Liver (tissue), 8 donors: ENCODE measurements at regions not wholly inside any gene's neighbourhood (a gene's known extent, or its start where the extent isn't known, plus 50 kb on each side); places are given as distances from the start of the nearest gene placed in this dataset.

ENCODE experiments used
- DNase-seq: peaks from one replicate; pipeline ENCODE4 v3.0.0-alpha.2; 2017; ENCODE audit warnings: low spot score
- H3K27ac ChIP-seq, 2 donors: one replicate each; pipeline ENCODE4 v1.7.0; 2013; ENCODE audit warnings: inconsistent platforms in 2 of 2, low read length in 2 of 2, control low read depth in 1 of 2, low read depth in 1 of 2, mild to moderate bottlenecking in 1 of 2
- H3K27me3 ChIP-seq, 4 donors: one replicate each; pipeline versions ENCODE4 v1.6.1 to v1.7.0; 2013; ENCODE audit warnings: low read length in 3 of 4, inconsistent platforms in 1 of 4, mild to moderate bottlenecking in 1 of 4, moderate library complexity in 1 of 4; ENCODE audit not compliant: control insufficient read depth in 4 of 4, insufficient read depth in 4 of 4
- H3K36me3 ChIP-seq, 4 donors: one replicate each; pipeline versions ENCODE4 v1.6.1 to v1.7.0; 2013; ENCODE audit warnings: low read length in 3 of 4, mild to moderate bottlenecking in 3 of 4, low read depth in 1 of 4, moderate library complexity in 1 of 4; ENCODE audit not compliant: control insufficient read depth in 4 of 4, insufficient read depth in 3 of 4
- H3K4me1 ChIP-seq, 4 donors: one replicate each; pipeline versions ENCODE4 v1.6.1 to v1.7.0; 2013; ENCODE audit warnings: low read length in 3 of 4, mild to moderate bottlenecking in 3 of 4, moderate library complexity in 1 of 4; ENCODE audit not compliant: control insufficient read depth in 4 of 4, insufficient read depth in 4 of 4
- H3K4me3 ChIP-seq, 3 donors: one replicate each; pipeline versions ENCODE4 v1.6.1 to v1.7.0; 2013; ENCODE audit warnings: low read length in 3 of 3, control low read depth in 1 of 3, low read depth in 1 of 3, mild to moderate bottlenecking in 1 of 3
- H3K9ac ChIP-seq, 2 donors: one replicate each; pipeline ENCODE4 v1.7.0; 2013; ENCODE audit warnings: low read length in 2 of 2, mild to moderate bottlenecking in 2 of 2, moderate library complexity in 2 of 2, control low read depth in 1 of 2, low read depth in 1 of 2
- H3K9me3 ChIP-seq, 4 donors: one replicate each; pipeline versions ENCODE4 v1.6.1 to v1.7.0; 2013; ENCODE audit warnings: low read length in 3 of 4; ENCODE audit not compliant: control insufficient read depth in 4 of 4
- ATF3 ChIP-seq: IDR thresholded peaks from 2 replicates; pipeline ENCODE4 v1.6.1; 2016; ENCODE audit warnings: antibody characterized with exemption
- CTCF ChIP-seq: fragments of 150-350 bp; IDR thresholded peaks from 2 replicates; pipeline ENCODE4 v1.5.1; 2017; ENCODE audit warnings: improper control_type of control experiment, low read depth, low read length; ENCODE audit not compliant: missing input control
- EGR1 ChIP-seq, 2 donors: IDR thresholded peaks; 2 replicates each; pipeline ENCODE4 v1.6.1; 2016 to 2018; ENCODE audit warnings: antibody characterized with exemption in 2 of 2, low read depth in 2 of 2
- FOXA1 ChIP-seq: IDR thresholded peaks from 2 replicates; pipeline ENCODE4 v1.6.1; 2016; ENCODE audit warnings: antibody characterized with exemption
- FOXA2 ChIP-seq: IDR thresholded peaks from 2 replicates; pipeline ENCODE4 v1.6.1; 2016; ENCODE audit warnings: antibody characterized with exemption
- GABPA ChIP-seq, 2 donors: IDR thresholded peaks in 1 of 2; conservative IDR thresholded peaks in 1 of 2; 2 replicates each; pipeline ENCODE4 v1.6.1; 2016; ENCODE audit warnings: antibody characterized with exemption in 2 of 2, mild to moderate bottlenecking in 1 of 2, moderate library complexity in 1 of 2
- HNF4A ChIP-seq, 2 donors: conservative IDR thresholded peaks; 2 replicates each; pipeline ENCODE4 v1.6.1; 2016; ENCODE audit warnings: antibody characterized with exemption in 2 of 2, mild to moderate bottlenecking in 2 of 2
- HNF4G ChIP-seq: IDR thresholded peaks from 2 replicates; pipeline ENCODE4 v1.6.1; 2016; ENCODE audit warnings: antibody characterized with exemption
- JUND ChIP-seq, 2 donors: IDR thresholded peaks; 2 replicates each; pipeline ENCODE4 v1.6.1; 2016; ENCODE audit warnings: antibody characterized with exemption in 2 of 2
- MAX ChIP-seq: IDR thresholded peaks from 2 replicates; pipeline ENCODE4 v1.6.1; 2016; ENCODE audit warnings: antibody characterized with exemption
- NR2F2 ChIP-seq: IDR thresholded peaks from 2 replicates; pipeline ENCODE4 v1.6.1; 2016; ENCODE audit warnings: antibody characterized with exemption
- RAD21 ChIP-seq, 2 donors: IDR thresholded peaks; 2 replicates each; pipeline ENCODE4 v1.6.1; 2016; ENCODE audit warnings: antibody characterized with exemption in 2 of 2, mild to moderate bottlenecking in 2 of 2
- REST ChIP-seq: IDR thresholded peaks from 2 replicates; pipeline ENCODE4 v1.6.1; 2016; ENCODE audit warnings: antibody characterized with exemption, mild to moderate bottlenecking
- RXRA ChIP-seq, 2 donors: IDR thresholded peaks; 2 replicates each; pipeline ENCODE4 v1.6.1; 2017 to 2018; ENCODE audit warnings: antibody characterized with exemption in 2 of 2, mild to moderate bottlenecking in 1 of 2
- SP1 ChIP-seq: IDR thresholded peaks from 2 replicates; pipeline ENCODE4 v1.6.1; 2018; ENCODE audit warnings: antibody characterized with exemption, mild to moderate bottlenecking
- TAF1 ChIP-seq: conservative IDR thresholded peaks from 2 replicates; pipeline ENCODE4 v1.6.1; 2016; ENCODE audit warnings: antibody characterized with exemption, mild to moderate bottlenecking
- YY1 ChIP-seq: IDR thresholded peaks from 2 replicates; pipeline ENCODE4 v1.6.1; 2016; ENCODE audit warnings: antibody characterized with exemption, mild to moderate bottlenecking
- ZBTB33 ChIP-seq: IDR thresholded peaks from 2 replicates; pipeline ENCODE4 v1.6.1; 2016; ENCODE audit warnings: antibody characterized with exemption
- WGBS: extraction: QIAGEN DNeasy Blood & Tissue Kit; methylation state at CpG from one replicate; pipeline ENCODE4 v1.1.7; 2013; 5-methylcytosine and 5-hydroxymethylcytosine counted together
- donor health status: healthy.
- donor health status: healthy.
- donor health status: healthy.
- donor health status: healthy.
- donor health status: healthy.

GRCh38 chr18:25713103-25713502 is 361.1 kb upstream of the ZNF521 start:
- H3K4me1 ChIP-seq, result no peaks in the 10 kb centered on the region
- no peaks in the 10 kb centered on the region for H3K36me3 ChIP-seq
- WGBS, result 75% methylated on average over 4 of the region's 4 CpGs
- no peak overlapping the region for H3K27ac ChIP-seq
- no peak overlapping the region for H3K9ac ChIP-seq
- DNase-seq, result no peak
- H3K9me3 ChIP-seq, result peaks cover 0 to 8% (median 4%) of the 10 kb centered on the region in 4 donors
- H3K27me3 ChIP-seq, result peaks cover 0 to 4% (median 0%) of the 10 kb centered on the region in 4 donors
- TF ChIP-seq HNF4G (no peak), MAX (no peak), JUND (IDR thresholded peaks at IDR 0.05) (no peak), HNF4A (conservative IDR thresholded peaks at IDR 0.05) (no peak), GABPA (IDR thresholded peaks at IDR 0.05 in 1 of 2, conservative IDR thresholded peaks at IDR 0.05 in 1 of 2) (no peak), CTCF (no peak), TAF1 (no peak), RAD21 (IDR thresholded peaks at IDR 0.05) (no peak), FOXA1 (no peak), ZBTB33 (no peak), SP1 (no peak), RXRA (IDR thresholded peaks at IDR 0.05) (no peak), EGR1 (IDR thresholded peaks at IDR 0.05; ENCODE audit: low read depth in 2 of 2) (no peak), YY1 (no peak), FOXA2 (no peak), ATF3 (no peak), REST (no peak), NR2F2 (no peak)
- H3K4me3 ChIP-seq, result no peak overlapping the region
